HepG2 (cell line): ENCODE measurements at regions not wholly inside any gene's neighbourhood (a gene's known extent, or its start where the extent isn't known, plus 50 kb on each side); places are given as distances from the start of the nearest gene placed in this dataset.

Experiments used
- ATAC-seq: fragments of 200-7000 bp; cut with Tn5 transposase; 3 replicates; pipeline ENCODE4 v1.9.1; 2020; ENCODE audit warnings: mild to moderate bottlenecking, moderate library complexity
- BruUV-seq: library from RNA; stranded (reverse); fragments of 400-500 nt; replicated peaks from 2 replicates; lab custom pipeline; 2021; lab: Mats Ljungman, UMichigan
- CTCF ChIA-PET: fragments of 300-600 bp; formaldehyde crosslinking; extraction: SDS; loops from one replicate; lab custom pipeline; 2021; ENCODE audit warnings: low total read pairs, inconsistent platforms, low intra/inter-chr PET ratio; lab: Yijun Ruan, JAX
- POLR2A ChIA-PET: fragments of 350-600 bp; sonication (Branson Sonifier 250); formaldehyde crosslinking; loops from one replicate; lab custom pipeline; 2020; ENCODE audit warnings: antibody characterized with exemption, inconsistent platforms; lab: Yijun Ruan, JAX
- DNase-seq: peaks from one replicate; pipeline ENCODE4 v3.0.0-alpha.2; 2015; ENCODE audit warnings: low spot score
- FAIRE-seq: peaks from 3 replicates; lab custom pipeline; 2011; peaks lifted over from hg19 to GRCh38; lab: Jason Lieb, UNC
- H2AFZ ChIP-seq: one replicate; pipeline ENCODE4 v1.6.1; 2011; ENCODE audit warnings: low read length, inconsistent platforms
- H3K27ac ChIP-seq: fragments of 300-600 bp; 3 replicates; pipeline ENCODE4 v1.8.0; 2011; ENCODE audit warnings: mixed run types, mild to moderate bottlenecking, mixed read lengths, low read length, inconsistent platforms; ENCODE audit not compliant: insufficient read depth; ENCODE audit errors: extremely low read length
- H3K27me3 ChIP-seq, 2 experiments: fragments of 200-600 bp in 1 of 2; 2 replicates in 1 of 2; 3 replicates in 1 of 2; pipeline versions ENCODE4 v1.6.0 to v1.8.0; 2011; ENCODE audit warnings: low read length in 2 of 2, mild to moderate bottlenecking in 2 of 2, moderate library complexity in 2 of 2, inconsistent platforms in 1 of 2; ENCODE audit not compliant: insufficient read depth in 2 of 2, control insufficient read depth in 1 of 2
- H3K36me3 ChIP-seq, 2 experiments: fragments of 200-600 bp in 1 of 2; replicated peaks in 1 of 2; 2 replicates in 1 of 2; 3 replicates in 1 of 2; pipeline versions ENCODE4 v1.5.1 to v1.8.0; 2011; ENCODE audit warnings: low read length in 2 of 2, inconsistent platforms in 1 of 2; ENCODE audit not compliant: insufficient read depth in 2 of 2, control insufficient read depth in 1 of 2
- H3K4me1 ChIP-seq: 2 replicates; pipeline ENCODE4 v1.5.1; 2012; ENCODE audit warnings: low read length, inconsistent platforms; ENCODE audit not compliant: insufficient read depth
- H3K4me2 ChIP-seq: 2 replicates; pipeline ENCODE4 v1.6.0; 2011; ENCODE audit warnings: low read depth, low read length, inconsistent platforms
- H3K4me3 ChIP-seq, 3 experiments: fragments of 200-600 bp in 1 of 3; sonication (generic), shearing (Covaris generic) in 1 of 3; replicated peaks in 1 of 3; 2 replicates each; pipeline ENCODE4 v1.5.1; 2011 to 2016; ENCODE audit warnings: low read length in 3 of 3, inconsistent platforms in 2 of 3, low read depth in 2 of 3, mild to moderate bottlenecking in 2 of 3, control low read depth in 1 of 3, mixed read lengths in 1 of 3; ENCODE audit not compliant: insufficient read depth in 1 of 3
- H3K79me2 ChIP-seq: one replicate; pipeline ENCODE4 v1.6.1; 2011; ENCODE audit warnings: low read length, inconsistent platforms; ENCODE audit not compliant: insufficient read depth
- H3K9ac ChIP-seq: 2 replicates; pipeline ENCODE4 v1.6.0; 2011; ENCODE audit warnings: mild to moderate bottlenecking, low read depth, low read length, inconsistent platforms; ENCODE audit not compliant: insufficient read depth
- H3K9me3 ChIP-seq: 2 replicates; pipeline ENCODE4 v1.5.1; 2012; ENCODE audit warnings: mild to moderate bottlenecking, low read length
- H4K20me1 ChIP-seq: 2 replicates; pipeline ENCODE4 v1.6.0; 2011; ENCODE audit warnings: inconsistent platforms, mild to moderate bottlenecking, low read length, moderate library complexity; ENCODE audit not compliant: insufficient read depth
- CREBL2 ChIP-seq: sonication (generic); formaldehyde crosslinking; IDR thresholded peaks from 2 replicates; pipeline ENCODE4 v1.8.1; 2023; ENCODE audit warnings: missing genetic modification reagents, mild to moderate bottlenecking, borderline replicate concordance
- DRAP1 ChIP-seq: IDR thresholded peaks from 2 replicates; pipeline ENCODE4 v1.6.1; 2016; ENCODE audit warnings: missing genetic modification reagents, missing compliant biosample characterization
- HDAC2 ChIP-seq: sonication (generic); formaldehyde crosslinking; IDR thresholded peaks from 2 replicates; pipeline ENCODE4 v1.4.0; 2020; ENCODE audit warnings: missing genetic modification reagents
- MXD1 ChIP-seq: sonication (generic); formaldehyde crosslinking; IDR thresholded peaks from 2 replicates; pipeline ENCODE4 v1.4.0; 2020; ENCODE audit warnings: mild to moderate bottlenecking, missing genetic modification reagents
- MXI1 ChIP-seq: IDR thresholded peaks from 3 replicates; pipeline ENCODE4 v1.6.1; 2012; ENCODE audit warnings: low read depth, low read length, inconsistent platforms, borderline replicate concordance
- NFE2L1 ChIP-seq: sonication (generic); formaldehyde crosslinking; IDR thresholded peaks from 2 replicates; pipeline ENCODE4 v1.4.0; 2020; ENCODE audit warnings: missing genetic modification reagents, mild to moderate bottlenecking, borderline replicate concordance
- RBFOX2 ChIP-seq: fragments of 200-400 bp; formaldehyde crosslinking; IDR thresholded peaks from 2 replicates; pipeline ENCODE4 v1.6.1; 2017; ENCODE audit warnings: low read depth, mild to moderate bottlenecking, low read length
- RBM39 ChIP-seq: fragments of 200-400 bp; formaldehyde crosslinking; IDR thresholded peaks from one replicate; pipeline ENCODE4 v1.6.1; 2018; ENCODE audit warnings: antibody characterized with exemption, mild to moderate bottlenecking, low read depth, low read length; ENCODE audit not compliant: poor library complexity, severe bottlenecking
- TMF1 ChIP-seq: sonication (generic); formaldehyde crosslinking; IDR thresholded peaks from 2 replicates; pipeline ENCODE4 v1.8.1; 2022; ENCODE audit warnings: low read depth, missing genetic modification reagents
- ZFAT ChIP-seq: sonication (generic); formaldehyde crosslinking; conservative IDR thresholded peaks from 2 replicates; pipeline ENCODE4 v1.8.1; 2023; ENCODE audit warnings: missing genetic modification reagents, inconsistent platforms
- ZNF160 ChIP-seq: sonication (generic); formaldehyde crosslinking; IDR thresholded peaks from 2 replicates; pipeline ENCODE4 v1.8.0; 2022; ENCODE audit warnings: mild to moderate bottlenecking, inconsistent platforms, missing genetic modification reagents
- ZNF232 ChIP-seq: sonication (generic); formaldehyde crosslinking; IDR thresholded peaks from 2 replicates; pipeline ENCODE4 v1.4.0; 2020; ENCODE audit warnings: missing genetic modification reagents, borderline replicate concordance
- ZNF260 ChIP-seq: sonication (generic); formaldehyde crosslinking; IDR thresholded peaks from 2 replicates; pipeline ENCODE4 v1.4.0; 2020; ENCODE audit warnings: missing genetic modification reagents, low read depth, mild to moderate bottlenecking, borderline replicate concordance
- ZNF280B ChIP-seq: sonication (generic); formaldehyde crosslinking; IDR thresholded peaks from 2 replicates; pipeline ENCODE4 v1.5.0; 2020; ENCODE audit warnings: missing genetic modification reagents, mild to moderate bottlenecking, borderline replicate concordance
- ZNF496 ChIP-seq: sonication (generic); formaldehyde crosslinking; IDR thresholded peaks from 2 replicates; pipeline ENCODE4 v1.8.1; 2023; ENCODE audit warnings: mild to moderate bottlenecking, moderate library complexity, missing genetic modification reagents; ENCODE audit not compliant: insufficient replicate concordance
- WGBS: methylation state at CpG from one replicate; pipeline ENCODE4 v1.1.6; 2017; ENCODE audit warnings: low lambda C conversion rate; 5-methylcytosine and 5-hydroxymethylcytosine counted together
- in situ Hi-C: cut with HindIII; loops from 2 replicates; pipeline ENCODE4 v1.10.0; 2017; ENCODE audit warnings: low pct_unique_long_range_greater_than_20kb; ENCODE audit not compliant: extremely low pct_ligation_motif_present
- intact Hi-C: fragments of 100-400 bp; cut with micrococcal nuclease; formaldehyde crosslinking; loops from one replicate; pipeline ENCODE4 v1.10.0; 2022; ENCODE audit not compliant: unreplicated experiment

- Histone ChIP-seq H3K9me3 (no peaks in the 10 kb centered on the region), H3K36me3 (no peaks in the 10 kb centered on the region), H3K27me3 (no peaks in the 10 kb centered on the region), H3K27ac (no peak overlapping the region), H3K79me2 (no peaks in the 10 kb centered on the region), H3K4me3 (no peak overlapping the region), H3K4me2 (no peak overlapping the region), H3K9ac (no peak overlapping the region), H2AFZ (no peak overlapping the region), H3K4me1 (no peaks in the 10 kb centered on the region), H4K20me1 (no peaks in the 10 kb centered on the region)
- BruUV-seq: no TSS peak
- intact Hi-C loops (no loop called here), in situ Hi-C loops (no loop called here)
- FAIRE-seq (no peak), ATAC-seq (no peak), DNase-seq (no peak)
- POLR2A ChIA-PET: no interaction called here
- WGBS: 0% methylated on average over 1 of the region's 1 CpG
- CTCF ChIA-PET: no interaction called here
- no peak for TF ChIP-seq DRAP1 (CRISPR knock-in tag)
- TF ChIP-seq ZNF232 (CRISPR knock-in tag): no peak
- no peak for TF ChIP-seq ZNF280B (CRISPR knock-in tag)
- no peak for TF ChIP-seq NFE2L1 (CRISPR knock-in tag)
- no peak for TF ChIP-seq ZNF260 (CRISPR knock-in tag)
- no peak for TF ChIP-seq MXD1 (CRISPR knock-in tag)
- no peak for TF ChIP-seq HDAC2 (CRISPR knock-in tag)
- no peak for TF ChIP-seq ZFAT
- TF ChIP-seq ZNF160 (CRISPR knock-in tag): no peak
- no peak for TF ChIP-seq MXI1
- TF ChIP-seq TMF1 (CRISPR knock-in tag): no peak
- no peak for TF ChIP-seq ZNF496 (CRISPR knock-in tag)
- no peak for TF ChIP-seq CREBL2 (CRISPR knock-in tag)
- TF ChIP-seq RBFOX2: no peak
- no peak for TF ChIP-seq RBM39
These were observed 554.2 kb downstream of the TUSC7 start for GRCh38 chr3:117263745-117264144.
